ENCODE measurements at regions not wholly inside any gene's neighbourhood (a gene's known extent, or its start where the extent isn't known, plus 50 kb on each side); places are given as distances from the start of the nearest gene placed in this dataset.

GRCh38 chr18:10035281-10035991 lies 121.6 kb downstream of the VAPA start:
- no peak for DNase-seq

- DNase-seq: no peak
Measured at GRCh38 chr18:10036479-10036878, 122.7 kb downstream of the VAPA start.

- DNase-seq: no peak
Measured at GRCh38 chr18:10037181-10037580, 123.4 kb downstream of the VAPA start.

DNA sequence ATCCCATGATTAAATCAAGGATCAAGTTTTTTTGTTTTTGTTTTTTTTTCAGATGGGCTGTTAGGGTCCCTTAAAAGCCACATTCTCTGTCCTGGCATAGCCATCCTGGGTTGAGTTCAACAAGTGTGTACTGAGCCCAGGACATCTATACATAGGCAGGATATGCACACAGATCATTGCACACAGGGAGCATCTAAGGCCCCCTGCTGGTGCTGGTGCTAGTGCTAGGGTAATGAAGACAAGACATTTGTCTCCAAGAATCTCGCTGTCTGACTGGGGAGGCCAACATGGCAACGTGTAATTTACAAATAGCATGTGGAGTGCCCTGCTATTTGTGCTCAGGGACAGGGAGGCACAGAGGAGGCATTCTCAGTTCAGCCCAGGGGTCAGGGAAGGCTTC lies 124.5 kb downstream of the VAPA start:
- DNase-seq: no peak

- no peak for DNase-seq
Measured at GRCh38 chr18:10040287-10041011, 126.6 kb downstream of the VAPA start.

DNA sequence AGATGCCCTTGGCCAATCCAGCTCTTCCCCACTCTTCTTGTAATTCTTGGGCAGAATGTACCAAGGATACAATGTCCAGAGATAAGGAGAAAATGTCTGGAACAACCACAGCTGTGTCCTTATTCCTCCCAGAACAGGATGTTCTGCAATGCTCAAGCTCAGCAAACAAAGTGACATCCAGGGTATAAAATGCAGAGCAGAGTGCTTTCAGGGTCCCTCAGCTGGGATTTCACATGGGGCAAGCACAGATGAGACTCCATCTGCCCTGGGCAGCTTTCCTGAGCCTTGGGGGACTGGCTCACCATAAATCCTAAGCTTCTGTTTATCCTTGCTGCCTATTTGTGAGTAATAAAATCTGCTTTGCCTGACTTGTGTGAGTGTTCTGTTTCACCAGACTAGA lies 127.4 kb downstream of the VAPA start:
- DNase-seq: no peak

GRCh38 chr18:10042492-10042891 lies 128.7 kb downstream of the VAPA start:
- no peak for DNase-seq

- no peak for DNase-seq
Measured at GRCh38 chr18:10044054-10044453, 130.2 kb downstream of the VAPA start.

- no peak for DNase-seq
Measured at GRCh38 chr18:10045296-10045891, 131.6 kb downstream of the VAPA start.

DNA sequence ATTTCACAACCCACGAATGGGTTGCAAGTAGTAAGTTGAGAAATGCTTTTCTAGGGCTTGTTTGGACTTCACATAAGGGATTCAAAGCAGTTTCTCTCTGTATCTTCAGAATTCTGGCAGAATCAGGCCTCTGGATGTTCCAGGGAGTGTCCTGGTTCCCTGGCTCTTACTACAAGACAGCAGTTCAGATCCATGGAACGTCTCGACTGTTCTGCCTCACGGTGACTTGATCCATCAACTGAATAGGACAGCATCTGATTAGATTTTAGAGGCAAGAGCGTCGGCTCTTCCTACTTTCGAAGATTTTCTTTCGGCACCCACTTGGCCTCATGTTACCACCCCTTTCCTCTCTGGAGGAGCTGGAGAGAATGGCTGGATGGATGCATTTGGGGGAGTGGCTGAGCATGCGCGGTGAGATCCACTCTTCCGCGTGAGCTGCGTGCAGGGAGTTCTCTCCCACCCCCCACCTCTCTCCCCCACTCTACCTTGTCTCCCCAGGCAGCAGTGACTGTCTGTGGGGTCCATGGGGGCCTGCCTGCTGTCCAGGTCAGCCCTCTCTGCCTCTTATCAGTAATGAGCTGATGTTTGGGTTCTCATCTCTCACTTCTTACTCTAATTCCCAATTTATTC lies 132.5 kb downstream of the VAPA start:
- no peak for DNase-seq

DNA sequence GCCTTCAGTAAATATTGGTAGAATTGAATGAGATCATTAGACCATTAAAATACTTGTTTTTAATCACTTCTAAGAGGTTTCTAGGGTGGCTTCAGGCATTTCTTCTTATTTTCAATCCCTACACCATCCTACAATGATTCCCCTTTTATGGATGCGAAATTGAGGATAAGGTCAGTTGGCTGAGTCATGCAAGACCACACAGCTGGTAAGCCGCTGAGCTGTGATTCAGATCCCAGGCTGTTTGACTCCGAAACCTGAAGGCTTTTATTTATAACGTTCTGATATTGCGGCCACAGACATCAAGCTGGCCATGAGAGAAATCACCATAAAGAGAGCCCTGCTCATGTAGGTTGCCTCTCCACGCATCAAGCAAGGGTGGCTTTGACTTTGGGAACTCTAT lies 133.4 kb downstream of the VAPA start:
- no peak for DNase-seq

GRCh38 chr18:10049747-10050146 lies 135.9 kb downstream of the VAPA start:
- no peak for DNase-seq

DNA sequence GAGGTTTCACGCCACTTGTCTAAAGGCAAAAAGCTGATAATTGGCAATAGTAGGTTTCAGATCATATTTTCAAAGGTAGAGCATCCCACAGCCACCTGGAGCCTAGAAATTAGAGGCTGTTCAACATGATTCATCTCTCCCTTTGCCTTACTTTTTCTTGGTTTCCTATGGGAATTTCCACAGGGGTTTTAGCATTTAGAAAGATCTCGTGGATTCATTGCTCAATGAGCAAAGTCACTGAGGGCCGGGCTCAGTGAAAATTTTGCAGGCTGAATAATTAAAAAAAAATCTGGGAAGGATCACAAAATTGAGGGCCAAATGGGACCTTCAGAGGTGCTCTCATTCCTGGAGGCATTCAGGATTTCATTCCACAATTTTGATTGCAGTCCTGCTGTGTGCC lies 137.1 kb downstream of the VAPA start:
- DNase-seq: no peak

DNA sequence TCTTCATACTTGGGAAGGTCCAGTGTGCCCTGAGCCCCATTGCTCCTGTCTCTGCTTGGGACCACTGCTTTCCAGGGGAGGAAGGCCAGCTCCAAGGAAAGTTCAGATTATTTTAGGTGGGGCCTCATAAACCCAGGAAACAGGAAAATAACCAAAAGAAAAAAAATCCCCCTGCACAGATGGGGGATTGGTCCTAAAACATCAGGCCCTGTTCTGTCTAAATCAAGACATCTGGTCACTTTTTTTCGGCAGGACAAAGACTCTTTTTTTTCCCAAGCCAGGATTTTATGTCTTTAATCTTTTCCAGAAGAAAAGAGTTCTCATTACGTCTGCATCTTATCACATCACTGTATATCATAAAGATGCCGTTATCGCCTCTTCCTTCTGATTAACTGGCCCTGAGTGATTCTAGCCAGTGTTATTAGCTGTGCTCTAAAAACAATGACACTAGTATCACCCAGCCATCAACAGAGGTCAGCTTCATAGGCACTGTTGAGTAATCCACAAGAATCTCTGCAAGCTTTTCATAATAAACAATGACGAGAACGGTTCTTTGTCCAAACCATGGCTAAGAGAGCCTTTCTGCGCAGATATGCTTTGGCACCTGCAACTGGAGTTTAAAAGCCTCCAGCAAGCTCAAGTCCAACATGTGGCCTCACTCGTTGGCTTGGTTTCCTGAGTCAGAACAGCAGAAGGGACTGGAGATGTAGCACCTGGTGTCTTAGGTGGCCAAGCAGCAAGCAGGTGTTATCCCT lies 138.2 kb downstream of the VAPA start:
- DNase-seq: no peak

DNA sequence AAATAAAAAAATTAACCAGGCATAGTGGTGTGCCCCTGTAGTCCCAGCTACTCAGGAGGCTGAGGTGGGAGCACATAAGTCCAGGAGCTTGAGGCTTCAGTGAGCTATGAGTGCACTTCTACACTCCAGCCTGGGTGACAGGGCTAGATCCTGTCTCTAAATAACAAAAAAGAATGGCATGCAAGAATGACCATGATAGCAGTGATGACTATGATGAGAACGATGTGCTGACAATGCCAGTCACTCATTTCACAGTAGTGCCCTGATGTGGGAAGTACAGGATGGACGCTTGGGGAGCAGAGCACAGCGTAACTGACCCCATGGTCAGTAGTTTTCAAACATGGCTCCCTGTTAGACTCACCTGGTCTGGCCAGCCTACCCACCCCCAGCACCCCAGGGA lies 139.1 kb downstream of the VAPA start:
- no peak for DNase-seq

GRCh38 chr18:10053861-10054260 lies 140.0 kb downstream of the VAPA start:
- no peak for DNase-seq

DNA sequence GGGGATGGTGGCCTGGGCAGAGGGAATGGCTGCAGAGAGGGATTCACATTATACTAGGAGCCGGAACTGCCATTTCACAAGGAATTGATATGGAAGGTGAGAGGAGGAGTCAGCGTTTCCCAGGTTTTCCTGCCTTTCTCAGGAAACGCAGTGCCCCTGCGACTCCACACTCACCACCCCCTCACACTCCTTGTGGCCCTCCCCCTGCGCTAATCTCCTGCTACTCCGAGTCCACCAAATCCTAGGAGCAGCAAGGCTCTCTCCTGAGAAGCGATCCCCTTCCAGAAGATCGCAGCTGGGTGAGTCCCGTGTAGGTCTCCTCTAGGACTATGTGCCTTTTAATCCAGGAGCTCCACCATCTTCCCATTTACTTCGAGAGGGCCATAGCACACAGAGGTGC lies 140.6 kb downstream of the VAPA start:
- no peak for DNase-seq

- no peak for DNase-seq
Measured at GRCh38 chr18:10055125-10055750, 141.4 kb downstream of the VAPA start.

- DNase-seq: no peak
Measured at GRCh38 chr18:10056506-10056905, 142.7 kb downstream of the VAPA start.

- no peak for DNase-seq
Measured at GRCh38 chr18:10057401-10057893, 143.6 kb downstream of the VAPA start.

DNA sequence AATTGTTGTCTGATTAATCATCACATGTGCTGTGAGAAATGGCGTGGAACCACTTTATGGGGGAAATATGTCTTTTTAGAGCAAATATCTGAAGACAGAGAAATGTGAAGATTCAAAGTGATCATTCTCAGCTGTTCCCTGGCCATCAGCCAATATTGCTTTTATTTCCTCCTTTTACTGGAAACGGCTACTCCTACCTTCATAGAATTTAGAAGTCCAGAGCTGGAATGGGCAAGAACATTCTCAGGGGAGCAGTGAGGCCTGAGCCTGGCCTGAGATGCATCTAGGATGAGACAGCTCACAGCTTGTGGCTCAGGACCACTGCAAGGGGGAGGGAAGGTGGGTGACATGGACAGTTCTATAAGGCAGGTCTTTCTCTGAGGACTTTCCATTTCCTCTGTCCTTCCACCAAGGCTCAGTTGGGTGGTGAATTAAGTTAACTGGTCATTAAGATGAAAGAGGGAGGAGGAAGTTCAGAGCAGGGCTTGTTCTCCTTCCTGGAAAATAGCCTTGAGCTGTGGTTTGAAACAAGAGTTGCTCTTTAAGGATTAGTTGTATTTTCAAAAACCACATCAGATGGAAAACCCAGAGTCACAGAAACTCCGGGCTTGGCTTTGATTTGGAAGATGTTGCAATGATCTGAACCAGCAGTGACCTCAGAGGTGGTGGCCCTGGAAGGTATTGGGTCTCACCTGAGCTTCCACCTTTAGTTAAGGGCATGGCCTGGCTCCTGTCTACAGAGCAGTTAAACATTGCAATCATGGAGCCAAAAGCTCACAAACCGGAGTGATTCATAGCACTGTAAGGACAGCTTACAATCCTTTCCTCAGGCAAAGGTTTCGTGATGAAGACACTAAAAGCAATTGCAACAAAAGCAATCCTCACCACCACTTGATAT lies 144.3 kb downstream of the VAPA start:
- DNase-seq: no peak

Measured in CD4-positive, alpha-beta T cell treated with Interleukin-4 for 4 hours (primary cell).